Transverse colon (tissue), 4 donors: ENCODE measurements at regions not wholly inside any gene's neighbourhood (a gene's known extent, or its start where the extent isn't known, plus 50 kb on each side); places are given as distances from the start of the nearest gene placed in this dataset.

Source experiments
- DNase-seq: peaks from one replicate; pipeline ENCODE4 v3.0.0-alpha.2; 2019
- H3K27ac ChIP-seq, 4 donors: fragments of 200-600 bp; sonication (generic); 2 replicates each; pipeline ENCODE4 v1.5.1; 2016 to 2018; ENCODE audit warnings: inconsistent platforms in 4 of 4
- H3K27me3 ChIP-seq: fragments of 200-600 bp; sonication (generic); 2 replicates; pipeline ENCODE4 v1.5.1; 2017; ENCODE audit warnings: inconsistent platforms
- H3K36me3 ChIP-seq, 4 donors: fragments of 200-600 bp; sonication (generic); 2 replicates each; pipeline ENCODE4 v1.5.1; 2017 to 2019; ENCODE audit warnings: inconsistent platforms in 4 of 4
- H3K4me1 ChIP-seq, 4 donors: fragments of 200-600 bp; sonication (generic); 2 replicates each; pipeline ENCODE4 v1.5.1; 2017 to 2020; ENCODE audit warnings: inconsistent platforms in 4 of 4
- H3K4me3 ChIP-seq, 4 donors: fragments of 200-600 bp; sonication (generic); 1 replicate in 1 of 4; 2 replicates in 3 of 4; pipeline versions ENCODE4 v1.5.1 to v1.6.1; 2017 to 2019; ENCODE audit warnings: inconsistent platforms in 4 of 4
- H3K9me3 ChIP-seq, 2 donors: fragments of 200-600 bp; sonication (generic); 2 replicates each; pipeline ENCODE4 v1.5.1; 2017 to 2019; ENCODE audit warnings: inconsistent platforms in 2 of 2
- CTCF ChIP-seq, 5 experiments: fragments of 200-600 bp in 3 of 5; fragments of 450-650 bp in 2 of 5; sonication (generic) in 3 of 5; IDR thresholded peaks; 1 replicate in 2 of 5; 2 replicates in 3 of 5; pipeline ENCODE4 v1.5.1; 2016 to 2017; ENCODE audit warnings: antibody characterized with exemption in 5 of 5, inconsistent platforms in 3 of 5, mild to moderate bottlenecking in 2 of 5, moderate library complexity in 1 of 5
- EP300 ChIP-seq: sonication (generic); formaldehyde crosslinking; IDR thresholded peaks from one replicate; pipeline ENCODE4 v1.6.1; 2017; ENCODE audit warnings: antibody characterized with exemption, low read depth
- POLR2A ChIP-seq: fragments of 450-650 bp; IDR thresholded peaks from one replicate; pipeline ENCODE4 v1.6.1; 2016; ENCODE audit warnings: antibody characterized with exemption, mild to moderate bottlenecking, moderate library complexity
- POLR2AphosphoS5 ChIP-seq, 3 donors: sonication (generic); formaldehyde crosslinking; IDR thresholded peaks; one replicate each; pipeline ENCODE4 v1.6.1; 2016; ENCODE audit warnings: antibody characterized with exemption in 3 of 3
- WGBS, 2 donors: methylation state at CpG; one replicate each; pipeline ENCODE4 v1.1.5; 2018; ENCODE audit warnings: low coverage in 1 of 2; 5-methylcytosine and 5-hydroxymethylcytosine counted together
- in situ Hi-C, 4 donors: fragments of 200-750 bp; cut with MboI; loops; one replicate each; pipeline versions ENCODE4 v1.15.0 to v1.15.1; 2017; ENCODE audit warnings: low sequenced_read_pairs in 3 of 4, low pct_ligation_motif_present in 1 of 4, low pct_unique_long_range_greater_than_20kb in 1 of 4
- intact Hi-C: fragments of 100-400 bp; cut with DNase I; formaldehyde crosslinking; loops from one replicate; pipeline ENCODE4 v1.15.1; 2023; ENCODE audit warnings: low total_unique reads

DNA sequence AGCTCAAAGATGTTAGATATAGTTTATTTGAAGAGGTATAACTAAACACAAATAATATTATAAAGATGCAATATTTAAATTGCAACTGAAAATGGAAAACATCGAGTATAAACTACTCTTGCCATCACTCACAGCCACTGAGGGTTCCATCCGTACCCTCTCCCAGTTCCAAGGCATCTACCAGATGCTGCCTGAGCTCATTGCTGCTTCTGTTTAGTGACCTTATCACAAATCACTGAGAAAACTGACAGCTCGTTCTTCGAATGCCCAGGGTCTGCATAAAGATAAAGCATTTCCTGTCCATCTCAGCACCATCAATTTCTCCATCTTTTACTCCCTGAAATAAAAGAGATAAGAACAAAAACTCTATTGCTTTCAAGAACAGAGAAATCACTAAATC lies 391.7 kb upstream of the NWD2 start:
- TF ChIP-seq POLR2AphosphoS5 (IDR thresholded peaks at IDR 0.05) (no peak), EP300 (no peak), CTCF (IDR thresholded peaks at IDR 0.05) (no peak), POLR2A (no peak)
- Histone ChIP-seq H3K27ac (no peak overlapping the region), H3K36me3 (no peaks in the 10 kb centered on the region), H3K27me3 (no peaks in the 10 kb centered on the region), H3K4me1 (no peaks in the 10 kb centered on the region), H3K9me3 (no peaks in the 10 kb centered on the region), H3K4me3 (no peak overlapping the region)
- WGBS, 2 donors: 38 to 53% methylated on average over 4 of the region's 4 CpGs
- intact Hi-C loops: no loop called here
- no peak for DNase-seq
- in situ Hi-C loops: no loop called here

- Histone ChIP-seq H3K27me3 (no peaks in the 10 kb centered on the region), H3K9me3 (no peaks in the 10 kb centered on the region), H3K4me3 (no peak overlapping the region), H3K27ac (no peak overlapping the region), H3K36me3 (no peaks in the 10 kb centered on the region), H3K4me1 (no peaks in the 10 kb centered on the region)
- TF ChIP-seq POLR2A: no peak
- no peak for TF ChIP-seq POLR2AphosphoS5 (IDR thresholded peaks at IDR 0.05)
- no peak for TF ChIP-seq CTCF (IDR thresholded peaks at IDR 0.05)
- no peak for TF ChIP-seq EP300
- intact Hi-C loops: no loop called here
- in situ Hi-C loops: no loop called here
- no peak for DNase-seq
- 52 to 73% methylated on average over 5 of the region's 5 CpGs for WGBS, 2 donors
Observed at GRCh38 chr4:36854554-36854953, 390.0 kb upstream of the NWD2 start.

GRCh38 chr4:36863601-36864000 lies 380.9 kb upstream of the NWD2 start:
- in situ Hi-C loops: no loop called here
- no peaks in the 10 kb centered on the region for H3K4me1 ChIP-seq
- 71 to 72% methylated on average over 2 of the region's 2 CpGs for WGBS, 2 donors
- H3K27me3 ChIP-seq: no peaks in the 10 kb centered on the region
- H3K27ac ChIP-seq: no peak overlapping the region
- no peak for TF ChIP-seq POLR2AphosphoS5 (IDR thresholded peaks at IDR 0.05)
- TF ChIP-seq CTCF (IDR thresholded peaks at IDR 0.05): no peak
- no peak for TF ChIP-seq EP300
- TF ChIP-seq POLR2A: no peak
- no peak overlapping the region for H3K4me3 ChIP-seq
- H3K36me3 ChIP-seq: no peaks in the 10 kb centered on the region
- no peak for DNase-seq
- intact Hi-C loops: no loop called here
- no peaks in the 10 kb centered on the region for H3K9me3 ChIP-seq

- Histone ChIP-seq H3K4me1 (no peaks in the 10 kb centered on the region), H3K27ac (no peak overlapping the region), H3K27me3 (no peaks in the 10 kb centered on the region), H3K36me3 (no peaks in the 10 kb centered on the region), H3K9me3 (no peaks in the 10 kb centered on the region), H3K4me3 (no peak overlapping the region)
- DNase-seq: no peak
- in situ Hi-C loops: no loop called here
- TF ChIP-seq POLR2A (no peak), CTCF (IDR thresholded peaks at IDR 0.05) (no peak), EP300 (no peak), POLR2AphosphoS5 (IDR thresholded peaks at IDR 0.05) (no peak)
- intact Hi-C loops: no loop called here
Observed at GRCh38 chr4:36870121-36870520, 374.4 kb upstream of the NWD2 start.
